GM18907 (cell line): ENCODE measurements at regions not wholly inside any gene's neighbourhood (a gene's known extent, or its start where the extent isn't known, plus 50 kb on each side); places are given as distances from the start of the nearest gene placed in this dataset.

Experiments
- ATAC-seq: cut with Tn5 transposase; IDR thresholded peaks from one replicate; pipeline ENCODE4 v1.9.1; 2021; ENCODE audit warnings: mild to moderate bottlenecking, moderate library complexity; ENCODE audit not compliant: unreplicated experiment

DNA sequence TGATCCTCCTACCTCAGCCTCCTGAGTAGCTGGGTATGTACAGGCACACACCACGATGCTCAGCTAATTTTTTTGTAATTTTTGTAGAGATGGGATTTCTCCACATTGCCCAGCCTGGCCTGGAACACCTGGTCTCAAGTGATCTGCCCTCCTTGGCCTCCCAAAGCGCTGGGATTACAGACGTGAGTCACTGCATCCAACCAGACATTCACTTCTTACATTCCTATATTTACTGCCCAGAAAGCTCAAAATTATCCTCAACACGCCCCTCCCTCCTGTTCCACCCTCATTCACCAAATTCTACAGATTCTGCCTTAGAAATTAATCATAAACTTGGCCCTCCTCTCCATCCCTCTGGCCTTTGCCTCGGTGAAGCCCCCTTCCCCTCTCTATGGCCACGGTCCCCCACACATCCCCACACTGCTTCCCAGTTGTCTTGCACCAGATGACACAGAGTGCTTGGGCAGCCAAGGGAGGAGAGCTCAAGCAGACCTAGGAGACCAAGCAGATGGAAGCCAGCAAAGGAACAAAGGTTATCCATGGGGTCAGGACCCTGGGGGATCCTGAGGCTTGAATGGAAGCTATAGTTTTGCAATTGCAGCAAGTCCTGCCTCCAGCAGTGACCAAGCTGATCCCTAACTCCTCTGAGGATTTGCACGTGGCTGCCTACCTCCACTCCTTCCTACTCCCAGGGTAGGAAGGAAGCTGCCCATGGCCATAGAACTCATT, 213.2 kb upstream of the FOXN3 start:
- ATAC-seq = no peak

- ATAC-seq = no peak
These were observed 212.3 kb upstream of the FOXN3 start for GRCh38 chr14:89629383-89629782.

GRCh38 chr14:89628521-89628920, 211.5 kb upstream of the FOXN3 start:
- no peak for ATAC-seq

GRCh38 chr14:89626233-89626806, 209.3 kb upstream of the FOXN3 start:
- ATAC-seq = no peak

DNA sequence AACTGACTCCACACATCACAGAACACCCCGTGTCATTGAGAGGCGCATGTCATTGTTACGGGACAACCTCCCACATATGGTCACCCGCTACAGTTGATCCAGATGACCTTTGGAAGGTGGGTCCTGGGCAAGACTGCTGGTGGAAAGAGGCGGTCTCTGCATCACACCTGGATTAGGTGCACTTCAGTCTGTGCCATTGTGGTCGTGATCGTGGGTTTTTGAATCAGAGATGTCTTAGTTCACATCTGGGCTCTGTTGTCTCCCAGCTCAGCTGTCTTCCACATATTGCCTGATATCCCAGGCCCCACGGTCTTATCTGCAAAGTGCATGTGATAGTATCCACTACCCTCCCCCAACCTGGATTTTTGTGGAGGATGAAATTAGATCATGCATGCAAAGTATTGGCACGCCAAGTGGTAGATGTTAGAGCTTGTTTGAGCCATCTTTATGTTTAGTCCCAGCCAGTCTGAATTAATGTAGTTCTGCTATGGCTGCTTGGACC, 208.7 kb upstream of the FOXN3 start:
- no peak for ATAC-seq

DNA sequence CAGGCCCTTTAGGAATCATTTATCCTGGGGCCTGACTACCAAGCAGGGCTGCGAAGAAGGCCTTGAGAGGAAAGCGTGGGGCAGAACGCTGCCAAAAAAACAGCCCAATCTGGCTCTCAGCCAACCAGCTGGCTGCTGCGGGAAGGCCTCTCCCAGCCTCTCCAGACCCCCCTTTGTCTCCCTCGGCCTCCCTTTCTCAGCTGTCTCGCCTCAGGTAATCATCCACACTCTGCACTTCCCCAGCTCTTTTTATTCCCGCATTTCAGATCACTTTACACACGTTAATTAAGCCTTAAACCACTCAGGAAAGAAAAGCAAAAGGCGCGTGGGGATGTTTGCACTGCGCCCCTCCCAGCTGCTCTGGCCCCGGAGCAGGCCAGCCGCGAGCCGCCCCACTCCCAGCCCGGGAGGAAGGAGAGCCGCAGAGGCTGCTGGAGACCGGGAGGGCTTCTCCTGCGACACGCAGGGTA, 208.2 kb upstream of the FOXN3 start:
- ATAC-seq = no peak

- ATAC-seq = no peak
These were observed 207.6 kb upstream of the FOXN3 start for GRCh38 chr14:89624500-89625156.

- ATAC-seq = no peak
These were observed 205.0 kb upstream of the FOXN3 start for GRCh38 chr14:89621791-89622638.

- no peak for ATAC-seq
These were observed 204.0 kb upstream of the FOXN3 start for GRCh38 chr14:89621009-89621421.

DNA sequence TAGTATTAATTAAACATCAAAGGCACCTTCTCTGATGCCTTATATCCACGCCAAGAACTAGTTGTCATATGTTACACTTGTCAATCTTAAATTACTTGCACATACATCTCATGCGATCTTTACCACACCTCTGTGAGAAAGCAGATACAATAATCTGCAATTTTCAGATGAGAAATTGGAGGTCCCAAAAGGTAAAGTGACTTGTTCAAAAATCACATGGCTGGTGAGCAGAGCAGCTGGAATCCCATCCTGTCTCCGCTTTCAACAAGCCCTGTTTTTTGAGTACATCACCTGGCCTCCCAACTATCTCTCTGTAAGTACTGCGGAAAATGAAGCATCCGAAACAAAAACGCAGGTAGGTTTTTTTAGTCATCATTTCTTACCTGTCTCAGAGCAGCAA, 203.4 kb upstream of the FOXN3 start:
- ATAC-seq = no peak

DNA sequence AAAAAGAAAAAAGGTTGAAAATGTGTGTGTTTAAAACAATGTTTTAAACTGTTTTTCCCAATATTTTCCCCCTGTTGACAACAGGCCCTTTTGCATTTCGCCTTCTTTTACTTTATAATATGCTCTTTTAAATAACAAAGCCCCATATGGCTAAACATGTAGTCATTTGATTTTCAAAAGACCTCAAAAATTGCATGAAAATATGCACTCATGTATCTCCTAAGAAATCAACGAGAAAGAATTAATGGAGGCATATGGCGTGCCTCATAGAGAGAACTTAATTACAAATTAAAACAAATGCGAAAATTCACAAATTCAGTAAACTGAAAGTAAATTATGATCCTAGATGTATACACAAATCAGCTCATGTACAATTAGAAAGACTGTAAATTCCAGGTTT, 202.6 kb upstream of the FOXN3 start:
- ATAC-seq = no peak

DNA sequence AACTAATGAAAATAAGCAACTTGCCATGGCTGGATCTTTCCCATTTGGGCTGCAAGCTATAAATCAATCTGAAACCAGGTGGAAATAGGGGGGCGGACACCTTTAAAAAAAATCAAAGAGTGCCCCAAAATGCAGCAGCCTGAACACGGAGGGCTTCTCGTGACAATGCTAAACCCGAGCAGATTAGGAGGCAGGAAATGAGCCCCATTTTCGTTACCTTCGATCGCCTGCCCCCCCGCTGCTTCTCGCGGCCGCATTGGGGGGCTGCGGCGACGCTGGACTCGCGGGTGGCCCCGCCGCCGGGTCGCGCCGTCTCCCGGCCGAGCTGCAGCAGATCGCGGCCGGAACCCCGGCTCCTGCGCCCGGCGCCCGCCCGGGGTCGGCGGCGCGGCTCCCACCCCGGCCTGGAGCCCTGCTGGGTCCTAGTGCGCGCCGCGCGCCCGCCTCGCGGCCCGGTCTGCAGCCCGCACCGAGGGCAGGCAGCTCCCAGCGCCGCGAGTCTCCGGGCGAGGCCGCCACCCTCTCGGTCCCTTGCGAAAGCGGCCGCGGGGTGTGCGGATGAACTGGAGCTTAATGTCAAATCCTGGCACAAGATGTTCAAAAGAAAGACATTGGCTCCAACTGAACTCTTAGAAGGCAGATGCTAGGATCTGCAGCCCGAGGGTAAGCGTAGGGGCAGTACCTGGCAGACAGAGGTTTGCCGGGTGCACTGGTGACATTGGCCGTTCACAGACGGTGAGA, 201.9 kb upstream of the FOXN3 start:
- peak; percentile 67 for ATAC-seq

DNA sequence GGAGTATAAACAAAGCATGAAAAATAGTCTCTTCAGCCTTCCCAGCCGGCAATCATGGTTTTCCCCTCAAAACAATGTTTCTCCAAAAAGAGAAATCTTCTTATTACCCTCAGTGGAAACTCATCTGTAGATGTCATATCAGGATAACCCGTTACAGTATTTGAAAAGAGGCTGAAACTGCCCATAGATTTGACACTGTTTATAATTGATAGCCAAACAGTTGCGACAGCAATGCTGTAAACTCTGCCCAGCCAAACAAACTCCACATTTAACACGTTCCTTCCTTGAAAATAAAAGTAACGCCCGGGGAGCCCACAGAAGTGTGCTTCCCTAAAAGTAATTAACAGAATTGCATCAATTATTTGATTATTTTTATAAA, 201.3 kb upstream of the FOXN3 start:
- ATAC-seq = no peak

DNA sequence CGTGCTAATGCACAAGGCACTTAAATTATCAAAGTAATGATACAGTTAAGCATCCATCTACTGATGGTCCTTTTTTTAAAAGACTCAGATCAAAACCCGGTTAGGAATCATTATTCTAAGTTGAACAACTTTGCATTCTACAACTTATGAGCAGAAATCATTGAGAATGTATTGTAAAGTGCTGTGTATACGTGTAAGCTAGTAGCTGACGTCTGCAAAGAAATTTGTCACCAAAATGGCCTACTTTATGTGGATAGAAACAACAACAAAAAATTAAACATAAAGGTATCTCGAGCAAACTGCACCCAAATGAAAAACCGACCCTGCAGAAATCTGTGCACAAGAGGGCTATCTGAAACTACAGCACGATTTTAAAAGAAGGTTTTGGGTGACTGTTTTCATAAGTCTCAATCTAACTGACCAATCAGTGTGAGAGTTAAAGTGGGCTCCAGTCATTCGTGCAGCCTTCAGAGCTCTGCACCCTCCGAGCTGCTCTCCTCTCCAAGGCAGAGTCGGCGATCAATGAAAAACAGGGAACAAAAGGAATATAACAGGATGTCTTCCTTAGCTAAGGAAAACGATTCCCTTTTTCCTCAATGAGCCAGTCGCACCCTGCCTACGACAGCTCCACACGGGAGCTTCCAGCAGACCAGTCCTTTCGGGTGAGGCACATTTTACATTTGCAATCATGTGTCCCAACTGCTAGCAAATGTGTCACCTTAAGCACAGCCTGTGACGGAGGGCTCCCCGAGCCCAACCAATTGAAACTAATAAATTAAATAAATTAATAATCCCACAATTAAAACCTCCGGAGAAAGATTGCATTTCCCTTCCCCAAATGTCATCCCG, 200.7 kb upstream of the FOXN3 start:
- ATAC-seq = peak; percentile 27

GRCh38 chr14:89616852-89617341, 199.9 kb upstream of the FOXN3 start:
- ATAC-seq = peak; percentile 42

GRCh38 chr14:89616425-89616824, 199.4 kb upstream of the FOXN3 start:
- no peak for ATAC-seq

DNA sequence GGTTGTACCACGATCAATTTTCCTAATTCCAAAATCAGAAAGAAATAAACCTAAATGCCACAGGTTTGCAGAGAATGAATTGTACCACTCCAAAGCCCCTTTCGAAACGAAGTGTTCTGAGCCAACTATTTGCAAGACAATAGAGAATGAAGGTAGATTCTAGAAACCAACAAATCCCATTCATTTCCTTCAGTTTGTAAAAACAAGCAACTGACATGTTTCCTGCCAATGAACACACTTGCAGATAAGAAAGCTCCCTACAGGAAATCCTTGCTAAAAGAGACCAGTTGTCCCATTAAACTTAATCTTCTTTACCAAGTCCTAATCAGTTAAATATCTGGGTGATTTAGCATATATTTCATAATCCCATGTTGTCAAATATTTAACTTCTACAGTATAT, 198.4 kb upstream of the FOXN3 start:
- ATAC-seq = no peak

DNA sequence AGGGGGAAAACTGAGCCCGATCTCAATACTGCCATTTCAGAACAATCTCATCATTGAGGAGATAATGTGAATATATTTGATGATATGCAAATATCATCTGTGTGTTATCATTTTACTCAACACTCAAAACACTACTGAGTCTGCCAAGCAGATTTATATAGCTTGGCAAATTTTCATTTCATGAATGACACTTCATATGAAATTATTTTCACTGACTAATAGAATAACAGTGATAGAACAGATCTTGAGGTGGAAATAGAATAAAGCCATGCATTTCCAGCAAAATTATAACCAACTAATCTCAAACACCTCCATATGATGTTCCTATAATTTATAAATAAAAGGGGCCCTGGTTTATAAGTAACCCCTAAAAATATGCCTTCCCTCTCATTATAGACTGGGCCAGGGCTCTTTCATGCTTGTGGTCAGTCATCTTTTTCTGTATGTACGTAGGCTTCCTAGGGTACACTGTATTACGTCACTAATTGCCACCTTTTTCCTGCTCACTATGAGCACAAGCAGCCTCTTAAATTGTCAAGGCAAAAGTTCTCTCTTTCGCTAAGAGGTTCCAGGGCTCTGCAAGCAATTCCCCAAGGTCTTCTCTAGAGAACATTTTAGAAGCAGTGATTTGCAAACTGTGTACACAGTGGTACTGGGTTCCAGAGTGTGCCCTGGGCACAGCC, 197.1 kb upstream of the FOXN3 start:
- ATAC-seq = no peak
